Activated CD8-positive, alpha-beta T cell treated with anti-CD3 and anti-CD28 coated beads, Interleukin-2, amount 10 ng/mL, durations not matched to agents 7 days and 5 days (primary cell): ENCODE measurements at regions not wholly inside any gene's neighbourhood (a gene's known extent, or its start where the extent isn't known, plus 50 kb on each side); places are given as distances from the start of the nearest gene placed in this dataset.
"Not testable (repeated sequence)": the region's sequence is repeated elsewhere in the genome, so short reads cannot be mapped to it uniquely, and the experiment has no call there.

Experiments
- ATAC-seq: fragments of 150-1000 bp; cut with Tn5 transposase; one replicate; pipeline ENCODE4 v1.10.0; 2021; ENCODE audit warnings: moderate library complexity
- CTCF ChIA-PET: fragments of 350-600 bp; sonication (Branson Sonifier 250); formaldehyde crosslinking; loops from one replicate; lab custom pipeline; 2021; ENCODE audit warnings: antibody characterized with exemption; lab: Charles Lee
- POLR2A ChIA-PET: fragments of 350-600 bp; sonication (Branson Sonifier 250); formaldehyde crosslinking; loops from one replicate; lab custom pipeline; 2021; ENCODE audit warnings: antibody characterized with exemption; lab: Charles Lee
- DNase-seq: peaks from one replicate; pipeline ENCODE4 v3.0.0-alpha.2; 2020
- H3K27ac Mint-ChIP-seq: one replicate; pipeline ENCODE4 v1.8.0; 2021; ENCODE audit warnings: mild to moderate bottlenecking, mixed read lengths
- H3K27me3 Mint-ChIP-seq: one replicate; pipeline ENCODE4 v1.8.0; 2021; ENCODE audit warnings: low read depth, mixed read lengths
- H3K36me3 Mint-ChIP-seq: one replicate; pipeline ENCODE4 v1.8.0; 2021; ENCODE audit warnings: low read depth, mixed read lengths
- H3K4me1 Mint-ChIP-seq: one replicate; pipeline ENCODE4 v1.8.0; 2021; ENCODE audit warnings: low read depth, mixed read lengths
- H3K4me3 Mint-ChIP-seq: one replicate; pipeline ENCODE4 v1.8.0; 2021; ENCODE audit warnings: mild to moderate bottlenecking, mixed read lengths
- H3K9me3 Mint-ChIP-seq: one replicate; pipeline ENCODE4 v1.8.0; 2022; ENCODE audit warnings: mixed read lengths; ENCODE audit not compliant: insufficient read depth

DNA sequence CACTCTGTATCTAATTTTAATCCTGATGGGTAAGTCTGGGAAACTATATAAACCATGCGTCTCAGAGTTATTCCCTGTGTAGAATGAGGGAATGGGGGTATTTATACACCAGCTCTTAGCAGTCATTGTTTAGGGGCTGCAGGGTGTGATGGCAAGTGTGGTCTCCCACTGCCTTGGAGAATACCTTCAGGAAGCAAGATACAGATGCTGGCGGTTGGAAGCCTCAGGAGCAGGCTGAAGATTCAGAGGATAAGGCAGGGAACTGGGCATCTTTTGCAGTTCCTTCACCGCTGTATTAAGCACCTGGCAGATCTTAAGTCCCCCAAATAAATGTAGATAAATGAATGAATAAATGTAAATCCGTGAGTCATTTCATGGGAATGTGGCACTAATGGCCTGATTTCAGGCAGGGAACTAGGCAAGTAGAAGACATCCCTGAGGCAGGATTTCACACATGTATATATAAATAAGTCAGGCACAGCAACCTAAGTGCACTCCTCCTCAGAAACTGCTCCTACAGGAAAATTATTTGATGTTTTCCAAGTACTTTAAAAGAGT is 209.2 kb upstream of the GADL1 start:
- CTCF ChIA-PET = no interaction called here
- no peak overlapping the region for H3K4me3 Mint-ChIP-seq
- no peak for ATAC-seq

DNA sequence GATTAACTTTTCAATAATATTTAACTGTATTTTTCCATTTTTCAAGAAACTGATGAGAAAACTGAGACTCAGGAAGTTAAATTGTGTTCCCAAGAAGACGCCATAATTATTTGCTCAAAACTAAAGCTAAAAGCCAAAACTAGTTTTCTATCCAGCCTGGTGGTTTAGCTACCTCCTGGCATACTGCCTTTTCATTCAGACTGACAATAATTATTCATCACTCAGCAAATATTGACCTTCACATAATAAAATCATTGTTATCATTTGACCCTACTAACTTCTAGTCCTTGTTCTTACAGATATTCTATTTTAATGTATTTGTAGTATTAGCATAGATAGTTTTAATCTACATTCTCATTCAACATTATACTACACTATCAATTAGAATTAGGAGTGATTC is 210.6 kb upstream of the GADL1 start:
- no peak for ATAC-seq
- no peak overlapping the region for H3K4me3 Mint-ChIP-seq
- ChIA-PET CTCF (no interaction called here), POLR2A (no interaction called here)
- H3K36me3 Mint-ChIP-seq = peaks cover 3% of the 10 kb centered on the region
- no peak overlapping the region for H3K27ac Mint-ChIP-seq
- peaks cover 3% of the 10 kb centered on the region for H3K9me3 Mint-ChIP-seq
- H3K27me3 Mint-ChIP-seq = no peaks in the 10 kb centered on the region
- H3K4me1 Mint-ChIP-seq = peaks cover 10% of the 10 kb centered on the region
- DNase-seq = no peak

More for the DNA sequence above, 209.2 kb upstream of the GADL1 start:
- POLR2A ChIA-PET = interaction anchor here (0.6 kb wide), 1 partner anchor 454 kb away, joined by 3 read pairs; no protein-coding TSS in a partner anchor
- DNase-seq = no peak
- H3K4me1 Mint-ChIP-seq = peaks cover 10% of the 10 kb centered on the region
- H3K27me3 Mint-ChIP-seq = no peaks in the 10 kb centered on the region
- peaks cover 3% of the 10 kb centered on the region for H3K9me3 Mint-ChIP-seq
- no peak overlapping the region for H3K27ac Mint-ChIP-seq
- peaks cover under 1% of the 10 kb centered on the region for H3K36me3 Mint-ChIP-seq

GRCh38 chr3:31105438-31106077 is 211.1 kb upstream of the GADL1 start:
- no peak overlapping the region for H3K4me3 Mint-ChIP-seq
- ATAC-seq (no peak), DNase-seq (no peak)
- no peak overlapping the region for H3K27ac Mint-ChIP-seq
- H3K27me3 Mint-ChIP-seq = no peaks in the 10 kb centered on the region
- ChIA-PET POLR2A (no interaction called here), CTCF (no interaction called here)
- H3K36me3 Mint-ChIP-seq = peaks cover 3% of the 10 kb centered on the region
- H3K9me3 Mint-ChIP-seq = peaks cover 3% of the 10 kb centered on the region
- peaks cover 10% of the 10 kb centered on the region for H3K4me1 Mint-ChIP-seq

- ChIA-PET CTCF (no interaction called here), POLR2A (no interaction called here)
- no peaks in the 10 kb centered on the region for H3K27me3 Mint-ChIP-seq
- peaks cover 10% of the 10 kb centered on the region for H3K4me1 Mint-ChIP-seq
- no peak overlapping the region for H3K27ac Mint-ChIP-seq
- H3K36me3 Mint-ChIP-seq = peaks cover 3% of the 10 kb centered on the region
- DNase-seq (no peak), ATAC-seq (no peak)
- no peak overlapping the region for H3K4me3 Mint-ChIP-seq
- H3K9me3 Mint-ChIP-seq = peaks cover 3% of the 10 kb centered on the region
These were observed 211.7 kb upstream of the GADL1 start for GRCh38 chr3:31106204-31106603.

- Mint-ChIP-seq H3K4me1 (peaks cover 10% of the 10 kb centered on the region), H3K9me3 (peaks cover 3% of the 10 kb centered on the region), H3K4me3 (no peak overlapping the region), H3K27ac (no peak overlapping the region), H3K36me3 (peaks cover 3% of the 10 kb centered on the region), H3K27me3 (no peaks in the 10 kb centered on the region)
- no peak for ATAC-seq
- ChIA-PET CTCF (no interaction called here), POLR2A (no interaction called here)
- DNase-seq = no peak
These were observed 212.5 kb upstream of the GADL1 start for GRCh38 chr3:31106912-31107311.

GRCh38 chr3:31114929-31115283 is 220.4 kb upstream of the GADL1 start:
- Mint-ChIP-seq H3K9me3 (peaks cover 5% of the 10 kb centered on the region), H3K4me1 (no peaks in the 10 kb centered on the region), H3K4me3 (no peak overlapping the region), H3K27ac (no peak overlapping the region), H3K36me3 (no peaks in the 10 kb centered on the region), H3K27me3 (no peaks in the 10 kb centered on the region)
- POLR2A ChIA-PET = no interaction called here
- CTCF ChIA-PET = no interaction called here
- ATAC-seq (no peak), DNase-seq (no peak)

DNA sequence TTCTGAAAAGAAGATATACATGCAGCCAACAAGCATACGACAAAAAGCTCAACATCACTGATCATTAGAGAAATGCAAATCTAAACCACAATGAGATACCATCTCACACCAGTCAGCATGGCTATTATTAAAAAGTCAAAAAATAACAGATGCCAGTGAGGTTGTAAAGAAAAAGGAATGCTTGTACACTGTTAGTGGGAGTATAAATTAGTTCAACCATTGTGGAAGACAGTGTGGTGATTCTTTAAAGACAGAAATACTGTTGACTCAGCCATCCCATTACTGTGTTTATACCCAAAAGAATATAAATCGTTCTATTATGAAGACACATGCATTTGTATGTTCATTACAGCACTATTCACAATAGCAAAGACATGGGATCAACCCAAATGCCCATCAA is 221.1 kb upstream of the GADL1 start:
- H3K36me3 Mint-ChIP-seq, H3K4me1 Mint-ChIP-seq, H3K27ac Mint-ChIP-seq, H3K27me3 Mint-ChIP-seq, ATAC-seq, H3K9me3 Mint-ChIP-seq, CTCF ChIA-PET, H3K4me3 Mint-ChIP-seq, DNase-seq, POLR2A ChIA-PET: not testable (repeated sequence)

GRCh38 chr3:31116651-31117050 is 222.2 kb upstream of the GADL1 start:
- POLR2A ChIA-PET = no interaction called here
- no peaks in the 10 kb centered on the region for H3K36me3 Mint-ChIP-seq
- H3K27me3 Mint-ChIP-seq = no peaks in the 10 kb centered on the region
- ATAC-seq = no peak
- no peak overlapping the region for H3K4me3 Mint-ChIP-seq
- no peak overlapping the region for H3K27ac Mint-ChIP-seq
- H3K9me3 Mint-ChIP-seq = peaks cover 5% of the 10 kb centered on the region
- CTCF ChIA-PET = no interaction called here
- no peak for DNase-seq
- H3K4me1 Mint-ChIP-seq = no peaks in the 10 kb centered on the region

DNA sequence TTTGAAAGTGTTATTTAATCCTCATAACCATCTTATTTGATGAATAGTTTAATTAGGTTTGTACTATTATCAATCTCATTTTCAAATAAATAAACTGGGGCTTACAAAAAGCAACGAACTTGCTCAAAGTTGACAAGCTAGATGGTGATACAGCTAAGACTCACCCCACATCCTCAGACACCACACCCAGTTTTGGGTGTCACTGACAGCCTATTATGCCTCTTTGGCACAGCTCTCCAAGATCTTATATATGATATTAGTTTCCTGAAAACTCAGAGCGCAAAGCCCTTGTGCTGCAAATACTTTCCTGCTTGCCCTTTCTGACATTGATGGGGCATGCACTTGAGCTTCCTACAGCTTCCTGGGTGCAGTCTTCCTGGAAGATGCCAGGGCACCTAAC is 223.4 kb upstream of the GADL1 start:
- peaks cover 5% of the 10 kb centered on the region for H3K9me3 Mint-ChIP-seq
- ATAC-seq = no peak
- H3K36me3 Mint-ChIP-seq = no peaks in the 10 kb centered on the region
- H3K4me1 Mint-ChIP-seq = no peaks in the 10 kb centered on the region
- ChIA-PET CTCF (no interaction called here), POLR2A (no interaction called here)
- no peak for DNase-seq
- no peak overlapping the region for H3K4me3 Mint-ChIP-seq
- H3K27ac Mint-ChIP-seq = no peak overlapping the region
- no peaks in the 10 kb centered on the region for H3K27me3 Mint-ChIP-seq

GRCh38 chr3:31124373-31124772 is 229.9 kb upstream of the GADL1 start:
- Mint-ChIP-seq H3K4me1 (no peaks in the 10 kb centered on the region), H3K27ac (no peak overlapping the region), H3K4me3 (no peak overlapping the region), H3K36me3 (no peaks in the 10 kb centered on the region), H3K27me3 (no peaks in the 10 kb centered on the region), H3K9me3 (peaks cover 4% of the 10 kb centered on the region)
- ATAC-seq = no peak
- DNase-seq = no peak
- CTCF ChIA-PET = no interaction called here
- POLR2A ChIA-PET = no interaction called here

- Mint-ChIP-seq H3K9me3 (peaks cover 4% of the 10 kb centered on the region), H3K4me3 (no peak overlapping the region), H3K27me3 (no peaks in the 10 kb centered on the region), H3K36me3 (no peaks in the 10 kb centered on the region), H3K4me1 (no peaks in the 10 kb centered on the region), H3K27ac (no peak overlapping the region)
- CTCF ChIA-PET = no interaction called here
- DNase-seq (no peak), ATAC-seq (no peak)
- POLR2A ChIA-PET = interaction anchor here (0.6 kb wide), 1 partner anchor 16 kb away, joined by 3 read pairs; no protein-coding TSS in a partner anchor
These were observed 231.1 kb upstream of the GADL1 start for GRCh38 chr3:31125413-31126020.

- ATAC-seq (no peak), DNase-seq (no peak)
- Mint-ChIP-seq H3K27ac (no peak overlapping the region), H3K36me3 (no peaks in the 10 kb centered on the region), H3K4me3 (no peak overlapping the region), H3K9me3 (no peaks in the 10 kb centered on the region), H3K4me1 (peaks cover 5% of the 10 kb centered on the region), H3K27me3 (no peaks in the 10 kb centered on the region)
- ChIA-PET POLR2A (no interaction called here), CTCF (interaction anchor here (1.7 kb wide), 1 partner anchor 361 kb away, joined by 3 read pairs; no protein-coding TSS in a partner anchor)
These were observed 234.8 kb upstream of the GADL1 start for GRCh38 chr3:31129241-31129640.
